Left hindlimb (tissue), 1 donor: ENCODE measurements at regions not wholly inside any gene's neighbourhood (a gene's known extent, or its start where the extent isn't known, plus 50 kb on each side); places are given as distances from the start of the nearest gene placed in this dataset.
A peak's percentile ranks its signal among the peaks of the same experiment; 100 is the strongest.

Source experiments
- DNase-seq: peaks from one replicate; pipeline ENCODE4 v3.0.0-alpha.2; 2018

- no peak for DNase-seq
Measured at GRCh38 chr15:79185199-79185598, 94.6 kb upstream of the RASGRF1 start.

GRCh38 chr15:79184465-79184892 is 93.9 kb upstream of the RASGRF1 start:
- peak; percentile 62 for DNase-seq

- DNase-seq: no peak
Measured at GRCh38 chr15:79180318-79180717, 89.7 kb upstream of the RASGRF1 start.

GRCh38 chr15:79179597-79179996 is 89.0 kb upstream of the RASGRF1 start:
- DNase-seq: no peak

GRCh38 chr15:79179108-79179561 is 88.6 kb upstream of the RASGRF1 start:
- no peak for DNase-seq

DNA sequence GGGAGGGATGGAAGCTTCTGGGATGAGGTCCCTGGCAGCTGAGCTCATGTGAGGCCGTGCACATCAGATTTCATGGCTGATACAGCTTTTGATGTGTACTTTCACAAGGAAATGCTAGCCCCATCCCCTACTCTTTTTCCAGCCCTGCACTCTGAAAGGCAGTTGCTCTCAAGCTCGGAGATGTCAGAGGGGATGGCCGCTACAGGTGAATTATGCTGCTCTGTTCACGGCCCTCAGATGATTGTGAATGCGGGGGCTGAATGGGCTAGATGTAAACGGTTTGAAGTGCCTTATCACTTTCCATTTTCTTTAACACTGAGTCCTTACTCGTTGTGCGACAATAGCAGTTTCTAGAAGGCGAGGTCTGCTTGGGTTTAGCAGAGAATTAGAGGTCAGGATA is 88.0 kb upstream of the RASGRF1 start:
- no peak for DNase-seq

DNA sequence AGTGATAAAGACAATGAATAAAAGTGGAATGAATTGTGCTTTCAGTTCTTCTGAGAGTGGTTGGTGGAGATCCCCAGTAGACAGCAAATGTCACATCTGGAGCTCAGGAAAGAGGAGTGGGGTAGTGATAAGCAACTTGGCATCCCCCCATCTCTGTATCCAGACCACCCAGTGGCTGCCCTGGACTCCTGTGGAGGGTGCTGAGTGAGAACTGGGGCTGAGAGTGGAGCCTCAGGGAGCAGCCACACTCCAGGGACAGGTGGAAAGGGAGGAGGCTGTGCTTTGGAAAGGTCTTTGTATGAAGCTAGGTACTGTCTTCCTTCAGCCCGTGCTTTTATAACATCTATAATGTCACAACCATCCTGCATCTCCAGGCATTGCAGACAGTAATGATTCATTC is 85.6 kb upstream of the RASGRF1 start:
- no peak for DNase-seq

GRCh38 chr15:79172801-79173460 is 82.4 kb upstream of the RASGRF1 start:
- DNase-seq: no peak

DNA sequence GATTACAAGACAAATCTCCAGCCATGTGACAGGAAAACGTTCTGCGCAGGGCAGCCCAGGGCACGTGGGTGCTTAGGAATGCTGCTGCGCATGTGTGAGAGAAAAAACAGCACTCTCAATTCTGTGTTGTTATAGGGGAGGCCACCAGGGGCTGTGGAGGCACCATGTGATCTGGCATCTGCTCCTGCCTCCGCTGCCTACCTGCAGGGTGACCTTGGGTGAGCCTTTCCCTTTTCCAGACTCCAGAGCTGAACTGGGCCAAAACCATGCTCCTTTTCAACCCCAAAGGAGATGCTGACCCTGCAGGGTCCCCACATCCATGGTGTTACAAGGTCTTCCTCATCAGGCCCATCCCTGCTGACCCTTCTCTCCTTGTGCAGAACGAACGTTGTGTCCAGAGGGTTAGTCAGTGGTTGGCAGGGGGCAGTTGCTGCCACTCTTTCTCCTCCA is 81.5 kb upstream of the RASGRF1 start:
- DNase-seq: no peak

- no peak for DNase-seq
Measured at GRCh38 chr15:79171320-79172031, 80.9 kb upstream of the RASGRF1 start.

DNA sequence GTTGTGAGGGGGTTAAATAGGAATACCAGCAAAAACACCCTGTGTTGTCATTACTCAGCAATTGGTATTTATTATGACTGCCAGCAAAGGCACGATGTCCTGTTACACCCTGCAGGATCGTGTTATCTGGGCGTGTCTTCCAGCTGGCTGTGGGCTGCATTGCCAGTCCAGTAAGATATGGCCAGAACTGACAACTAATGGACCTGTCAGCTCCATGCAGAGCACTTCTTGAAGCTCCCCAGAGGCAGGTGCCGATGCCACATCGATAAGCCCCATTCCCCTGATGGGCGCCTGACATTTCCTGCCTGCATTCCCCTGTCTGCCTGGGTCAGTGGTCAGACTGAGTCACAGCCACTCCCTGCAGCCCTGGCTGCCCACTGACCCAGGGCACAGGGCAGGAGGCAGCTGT is 79.7 kb upstream of the RASGRF1 start:
- DNase-seq: no peak

DNA sequence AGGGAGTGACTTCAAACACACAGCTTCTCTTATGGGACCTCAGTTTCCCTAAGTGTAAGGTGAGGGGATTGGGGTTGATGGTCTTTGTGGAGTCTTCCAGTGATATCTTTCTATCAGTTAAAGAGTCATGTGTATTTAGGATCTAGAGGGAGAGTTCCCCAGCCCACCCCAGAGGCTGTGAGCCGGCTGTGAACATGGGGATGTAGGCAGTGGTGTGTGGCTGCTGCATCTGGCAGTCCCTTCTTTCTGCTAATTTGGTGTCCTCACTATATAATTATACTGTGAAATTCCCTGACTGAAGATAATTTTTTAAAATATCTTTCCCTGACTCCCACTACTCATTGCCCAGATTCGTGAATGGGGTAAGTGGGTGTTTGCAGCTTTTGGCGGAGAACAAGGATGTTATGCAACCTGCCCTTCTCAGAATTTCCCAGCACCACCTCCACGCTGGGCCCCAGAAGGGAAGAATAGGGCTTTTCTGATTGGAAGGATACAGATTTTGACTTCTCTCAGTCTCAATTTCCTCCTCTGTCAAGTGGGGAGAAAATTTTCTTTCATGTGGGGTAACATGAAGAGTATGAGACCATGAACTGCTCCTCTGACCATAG is 79.0 kb upstream of the RASGRF1 start:
- DNase-seq: no peak

- no peak for DNase-seq
Measured at GRCh38 chr15:79168922-79169456, 78.4 kb upstream of the RASGRF1 start.

DNA sequence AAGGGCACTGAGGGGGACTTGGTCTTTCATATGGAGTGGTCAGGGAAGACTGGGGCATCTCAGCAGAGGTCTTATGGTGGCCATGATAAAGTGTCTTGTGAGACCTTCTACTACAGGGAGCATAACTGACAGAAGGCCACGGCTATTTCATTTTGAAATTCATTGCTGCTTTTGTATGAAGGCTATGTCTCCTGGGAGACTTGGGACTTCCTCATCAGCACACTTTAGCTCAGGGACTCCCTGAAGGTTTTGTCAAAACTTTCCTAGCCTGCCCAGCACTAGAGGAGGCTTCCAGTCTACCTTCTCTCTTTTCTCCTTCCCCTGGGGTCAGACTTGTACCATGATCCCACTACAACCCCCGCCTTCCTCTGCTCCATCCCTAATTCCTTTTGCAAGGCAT is 77.2 kb upstream of the RASGRF1 start:
- DNase-seq: no peak

DNA sequence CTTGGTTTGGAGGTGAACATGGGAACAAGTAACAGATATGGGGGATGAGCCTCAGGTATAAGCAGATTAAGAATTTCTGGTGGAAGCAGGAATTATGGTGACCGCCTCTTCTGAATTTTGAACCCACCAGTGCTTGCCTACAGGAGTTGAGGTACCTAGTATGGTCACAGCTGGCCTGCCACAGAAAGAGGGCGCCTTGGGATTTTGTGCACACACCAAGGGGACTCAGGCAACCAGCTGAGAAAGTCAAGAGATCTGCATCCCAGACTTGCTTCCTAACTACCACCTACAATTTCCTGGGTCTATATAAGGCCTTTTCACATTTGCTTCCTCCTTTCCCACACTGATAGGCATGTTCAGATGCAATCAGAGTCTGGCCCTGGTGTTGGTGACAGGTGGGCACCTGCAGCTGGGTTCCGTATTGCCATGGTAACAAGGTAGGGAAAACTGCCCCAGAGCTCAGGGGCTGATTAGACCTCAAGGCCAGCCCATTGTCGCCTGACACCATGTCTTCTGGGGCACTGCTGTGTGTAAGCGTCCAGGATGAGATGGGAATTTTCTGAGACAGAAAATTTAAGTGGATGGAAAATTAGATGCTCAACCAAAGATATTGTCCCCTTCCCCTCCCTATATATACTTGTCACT is 75.9 kb upstream of the RASGRF1 start:
- no peak for DNase-seq

- DNase-seq: no peak
Measured at GRCh38 chr15:79164465-79164864, 73.9 kb upstream of the RASGRF1 start.

GRCh38 chr15:79164043-79164442 is 73.5 kb upstream of the RASGRF1 start:
- DNase-seq: no peak

- DNase-seq: no peak
Measured at GRCh38 chr15:79163395-79163794, 72.8 kb upstream of the RASGRF1 start.

DNA sequence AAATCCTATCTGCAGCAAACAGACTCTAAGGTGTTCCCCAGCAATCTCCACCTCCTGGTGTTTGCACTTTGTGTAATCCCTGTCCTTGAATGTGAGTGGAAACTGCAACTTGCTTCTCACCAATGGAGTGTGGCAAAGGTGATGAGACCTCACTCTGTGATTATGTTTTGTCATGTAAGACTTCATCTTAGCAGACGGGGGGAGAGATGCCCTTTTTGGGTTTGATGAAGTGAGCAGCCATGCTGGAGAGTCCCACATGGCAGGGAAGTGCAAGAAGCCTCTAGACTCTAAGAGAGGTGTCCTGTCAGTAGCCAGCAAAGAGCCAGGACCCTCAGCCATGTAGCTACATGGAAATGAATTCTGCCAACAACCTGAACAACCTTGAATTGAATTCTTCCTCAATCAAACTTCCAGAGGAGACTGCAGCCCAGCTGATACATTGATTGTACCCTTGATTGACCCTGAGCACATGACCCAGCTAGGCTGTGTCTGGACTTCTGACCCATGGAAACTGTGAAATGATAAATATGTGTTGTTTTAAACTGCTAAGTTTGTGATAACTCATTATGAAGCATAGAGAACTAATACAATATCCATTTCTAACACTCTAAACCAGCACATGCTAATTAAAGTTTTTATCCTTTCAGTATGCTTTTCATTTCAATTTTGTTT is 71.4 kb upstream of the RASGRF1 start:
- no peak for DNase-seq

- no peak for DNase-seq
Measured at GRCh38 chr15:79160211-79160610, 69.6 kb upstream of the RASGRF1 start.

DNA sequence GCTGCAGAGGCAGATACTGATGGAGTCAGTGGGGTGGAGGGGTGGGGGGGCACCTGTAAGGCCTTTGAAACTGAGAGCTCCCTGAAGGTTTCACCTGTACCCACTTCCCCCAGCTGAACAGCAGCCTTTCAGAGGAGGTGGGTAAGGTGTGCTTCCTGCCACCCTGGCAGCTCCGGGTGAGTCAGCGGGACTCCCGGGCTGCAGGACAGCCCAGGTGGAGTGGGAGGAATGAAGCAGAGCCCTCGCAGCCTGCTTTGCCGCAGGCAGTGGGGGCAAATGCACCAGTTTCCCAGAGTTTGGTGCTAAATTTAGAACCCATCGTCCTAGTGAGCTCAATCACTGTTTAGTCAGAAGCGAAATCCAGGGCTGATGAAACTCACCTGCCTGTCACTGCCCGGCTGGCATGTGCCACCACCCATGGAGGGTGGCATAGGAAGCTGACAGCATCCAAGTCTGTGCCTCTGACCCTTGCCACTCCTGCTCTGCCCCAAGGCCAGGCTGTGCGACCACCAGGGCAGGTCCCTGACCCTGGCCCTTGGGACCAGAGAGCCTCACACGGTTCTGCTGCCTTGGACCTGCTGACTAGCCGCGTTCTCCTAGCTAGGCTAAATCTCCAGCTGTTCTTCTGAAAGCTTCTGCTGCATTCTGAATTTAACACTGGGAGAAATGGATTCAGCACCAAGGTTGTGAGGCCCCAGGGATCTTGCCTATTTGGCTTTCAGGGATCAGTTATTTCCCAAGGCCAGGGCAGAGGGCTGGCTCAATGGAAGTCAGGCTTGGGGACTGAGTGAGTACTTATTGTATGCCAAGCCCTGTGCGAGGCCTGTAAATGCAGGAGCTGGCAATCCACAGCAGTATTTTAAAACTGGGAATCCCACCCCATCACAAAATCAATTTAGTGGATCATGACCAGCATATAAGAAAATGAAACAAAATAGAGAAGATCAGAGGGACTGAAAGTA is 67.3 kb upstream of the RASGRF1 start:
- no peak for DNase-seq
